ENCODE measurements at regions not wholly inside any gene's neighbourhood (a gene's known extent, or its start where the extent isn't known, plus 50 kb on each side); places are given as distances from the start of the nearest gene placed in this dataset.

DNA sequence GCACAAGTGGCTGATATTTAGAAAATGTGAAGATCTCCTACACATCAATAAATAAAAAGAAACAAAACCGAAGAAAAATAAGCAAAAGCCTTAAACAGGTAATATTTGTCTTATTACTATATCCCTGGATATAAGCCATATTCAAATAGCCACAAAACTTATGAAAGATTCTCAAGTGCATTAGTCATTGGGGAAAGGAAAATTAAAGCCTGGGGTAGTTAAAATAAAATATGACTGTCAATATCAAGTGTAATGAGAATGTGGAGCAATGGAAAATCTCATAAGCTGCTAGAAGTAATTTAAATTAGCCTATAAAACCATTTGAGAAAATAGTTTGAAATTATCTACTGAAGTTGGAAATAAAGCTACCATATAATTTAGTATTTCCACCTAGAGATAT lies 399.9 kb downstream of the GASK1B start:
- no peak for TF ChIP-seq BHLHE40 (IDR thresholded peaks at IDR 0.05; ENCODE audit: borderline replicate concordance)
- TF ChIP-seq ARNT (IDR thresholded peaks at IDR 0.05) = no peak
- TF ChIP-seq ZNF384 (IDR thresholded peaks at IDR 0.05) = no peak
- TF ChIP-seq FOXM1 (IDR thresholded peaks at IDR 0.05; ENCODE audit: borderline replicate concordance) = no peak
- no peak for TF ChIP-seq SUZ12 (IDR thresholded peaks at IDR 0.05)
